IPS DF 6.9 (cell line): ENCODE measurements at regions not wholly inside any gene's neighbourhood (a gene's known extent, or its start where the extent isn't known, plus 50 kb on each side); places are given as distances from the start of the nearest gene placed in this dataset.
"Not testable (repeated sequence)": the region's sequence is repeated elsewhere in the genome, so short reads cannot be mapped to it uniquely, and the experiment has no call there.

ENCODE experiments used
- DNase-seq: peaks from one replicate; pipeline ENCODE4 v3.0.0-alpha.2; 2013; ENCODE audit warnings: low read depth, low spot score
- H3K27ac ChIP-seq: one replicate; pipeline ENCODE4 v1.5.1; 2013; ENCODE audit warnings: low read length, control low read depth
- H3K27me3 ChIP-seq: 2 replicates; pipeline ENCODE4 v1.6.1; 2013; ENCODE audit warnings: mild to moderate bottlenecking, low read length; ENCODE audit not compliant: control insufficient read depth, insufficient read depth
- H3K36me3 ChIP-seq: 2 replicates; pipeline ENCODE4 v1.6.1; 2013; ENCODE audit warnings: low read length; ENCODE audit not compliant: control insufficient read depth, insufficient read depth
- H3K4me1 ChIP-seq: 2 replicates; pipeline ENCODE4 v1.6.1; 2013; ENCODE audit warnings: low read length; ENCODE audit not compliant: control insufficient read depth, insufficient read depth
- H3K4me3 ChIP-seq: 2 replicates; pipeline ENCODE4 v1.5.1; 2013; ENCODE audit warnings: mild to moderate bottlenecking, low read length
- H3K9me3 ChIP-seq: 2 replicates; pipeline ENCODE4 v1.6.1; 2013; ENCODE audit warnings: low read length, inconsistent platforms; ENCODE audit not compliant: control insufficient read depth, insufficient read depth
- WGBS: extraction: QIAGEN DNeasy Blood & Tissue Kit; methylation state at CpG from one replicate; pipeline ENCODE4 v1.1.7; 2013; ENCODE audit warnings: mixed read lengths, missing lambda C conversion rate; ENCODE audit not compliant: insufficient read length, insufficient coverage; 5-methylcytosine and 5-hydroxymethylcytosine counted together

GRCh38 chr5:13212886-13213285 lies 731.6 kb downstream of the DNAH5 start:
- no peak for DNase-seq
- no peaks in the 10 kb centered on the region for H3K27me3 ChIP-seq
- no peak overlapping the region for H3K4me3 ChIP-seq
- H3K27ac ChIP-seq: no peak overlapping the region
- H3K4me1 ChIP-seq: no peaks in the 10 kb centered on the region
- no CpG with 5 or more reads among the region's 4 CpGs for WGBS
- H3K36me3 ChIP-seq: no peaks in the 10 kb centered on the region
- H3K9me3 ChIP-seq: no peaks in the 10 kb centered on the region

- 100% methylated on average over 1 of the region's 1 CpG for WGBS
- H3K27me3 ChIP-seq: no peaks in the 10 kb centered on the region
- H3K9me3 ChIP-seq: no peaks in the 10 kb centered on the region
- DNase-seq: no peak
- H3K4me1 ChIP-seq: no peaks in the 10 kb centered on the region
- H3K36me3 ChIP-seq: no peaks in the 10 kb centered on the region
- H3K4me3 ChIP-seq: no peak overlapping the region
- no peak overlapping the region for H3K27ac ChIP-seq
Observed at GRCh38 chr5:13211064-13211463, 733.4 kb downstream of the DNAH5 start.

GRCh38 chr5:13207112-13207511 lies 737.4 kb downstream of the DNAH5 start:
- Histone ChIP-seq H3K4me3 (no peak overlapping the region), H3K27me3 (no peaks in the 10 kb centered on the region), H3K27ac (no peak overlapping the region), H3K4me1 (no peaks in the 10 kb centered on the region), H3K36me3 (no peaks in the 10 kb centered on the region), H3K9me3 (no peaks in the 10 kb centered on the region)
- no peak for DNase-seq

GRCh38 chr5:13201022-13201421 lies 743.5 kb downstream of the DNAH5 start:
- no peaks in the 10 kb centered on the region for H3K9me3 ChIP-seq
- H3K27ac ChIP-seq: no peak overlapping the region
- H3K4me1 ChIP-seq: no peaks in the 10 kb centered on the region
- no peak overlapping the region for H3K4me3 ChIP-seq
- no peak for DNase-seq
- H3K36me3 ChIP-seq: no peaks in the 10 kb centered on the region
- no peaks in the 10 kb centered on the region for H3K27me3 ChIP-seq
- no CpG with 5 or more reads among the region's 6 CpGs for WGBS

GRCh38 chr5:13198226-13198625 lies 746.3 kb downstream of the DNAH5 start:
- H3K4me3 ChIP-seq, H3K4me1 ChIP-seq, H3K9me3 ChIP-seq, H3K27ac ChIP-seq, DNase-seq, H3K27me3 ChIP-seq, H3K36me3 ChIP-seq: not testable (repeated sequence)
- WGBS: no CpG with 5 or more reads among the region's 2 CpGs

GRCh38 chr5:13189532-13189931 lies 755.0 kb downstream of the DNAH5 start:
- Histone ChIP-seq H3K36me3 (no peaks in the 10 kb centered on the region), H3K9me3 (no peaks in the 10 kb centered on the region), H3K27me3 (no peaks in the 10 kb centered on the region), H3K4me3 (no peak overlapping the region), H3K27ac (no peak overlapping the region), H3K4me1 (no peaks in the 10 kb centered on the region)
- WGBS: no CpG with 5 or more reads among the region's 4 CpGs
- no peak for DNase-seq

- no peak for DNase-seq
- no peaks in the 10 kb centered on the region for H3K27me3 ChIP-seq
- no peaks in the 10 kb centered on the region for H3K36me3 ChIP-seq
- no peak overlapping the region for H3K27ac ChIP-seq
- H3K4me1 ChIP-seq: no peaks in the 10 kb centered on the region
- H3K9me3 ChIP-seq: no peaks in the 10 kb centered on the region
- no peak overlapping the region for H3K4me3 ChIP-seq
Observed at GRCh38 chr5:13188371-13188770, 756.1 kb downstream of the DNAH5 start.

- Histone ChIP-seq H3K4me3 (no peak overlapping the region), H3K36me3 (no peaks in the 10 kb centered on the region), H3K27me3 (no peaks in the 10 kb centered on the region), H3K9me3 (no peaks in the 10 kb centered on the region), H3K4me1 (no peaks in the 10 kb centered on the region), H3K27ac (no peak overlapping the region)
- no peak for DNase-seq
- WGBS: no CpG with 5 or more reads among the region's 5 CpGs
Observed at GRCh38 chr5:13187186-13187585, 757.3 kb downstream of the DNAH5 start.

GRCh38 chr5:13186177-13186576 lies 758.3 kb downstream of the DNAH5 start:
- Histone ChIP-seq H3K27ac (no peak overlapping the region), H3K9me3 (no peaks in the 10 kb centered on the region), H3K4me1 (no peaks in the 10 kb centered on the region), H3K4me3 (no peak overlapping the region), H3K36me3 (no peaks in the 10 kb centered on the region), H3K27me3 (no peaks in the 10 kb centered on the region)
- no peak for DNase-seq
- no CpG with 5 or more reads among the region's 1 CpG for WGBS

GRCh38 chr5:13179407-13180087 lies 764.9 kb downstream of the DNAH5 start:
- Histone ChIP-seq H3K36me3 (no peaks in the 10 kb centered on the region), H3K27ac (no peak overlapping the region), H3K9me3 (no peaks in the 10 kb centered on the region), H3K4me1 (no peaks in the 10 kb centered on the region), H3K27me3 (no peaks in the 10 kb centered on the region), H3K4me3 (no peak overlapping the region)
- WGBS: no CpG with 5 or more reads among the region's 5 CpGs
- no peak for DNase-seq

- no CpG with 5 or more reads among the region's 1 CpG for WGBS
- Histone ChIP-seq H3K27ac (no peak overlapping the region), H3K27me3 (no peaks in the 10 kb centered on the region; the same call in 1 of the 2 replicates), H3K9me3 (no peaks in the 10 kb centered on the region), H3K36me3 (no peaks in the 10 kb centered on the region), H3K4me1 (no peaks in the 10 kb centered on the region; the same call in 1 of the 2 replicates), H3K4me3 (no peak overlapping the region)
- no peak for DNase-seq
Observed at GRCh38 chr5:13143630-13144029, 800.9 kb downstream of the DNAH5 start.
